Pons (tissue), 1 donor: ENCODE measurements at regions not wholly inside any gene's neighbourhood (a gene's known extent, or its start where the extent isn't known, plus 50 kb on each side); places are given as distances from the start of the nearest gene placed in this dataset.

Source experiments
- DNase-seq: peaks from one replicate; pipeline ENCODE4 v3.0.0-alpha.2; 2016; ENCODE audit warnings: low spot score

DNA sequence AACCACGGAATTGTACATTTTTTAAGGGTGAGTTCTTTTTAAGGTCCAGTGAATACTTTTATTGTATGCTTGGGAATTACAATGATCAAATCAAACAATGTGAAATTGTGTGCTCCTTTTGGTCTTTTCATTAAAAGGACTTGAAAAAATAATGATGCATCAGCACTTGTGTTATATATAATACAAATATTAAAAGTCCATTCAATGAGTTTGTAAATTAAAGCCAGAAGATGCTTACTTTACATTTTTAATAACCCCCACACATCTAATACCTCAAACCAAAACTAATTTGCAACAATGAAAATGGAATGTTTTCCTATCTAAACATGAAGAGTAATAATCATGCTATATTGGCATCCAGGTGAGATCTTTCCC lies 369.8 kb upstream of the LCORL start:
- no peak for DNase-seq

GRCh38 chr4:18390655-18391353 lies 369.2 kb upstream of the LCORL start:
- no peak for DNase-seq

DNA sequence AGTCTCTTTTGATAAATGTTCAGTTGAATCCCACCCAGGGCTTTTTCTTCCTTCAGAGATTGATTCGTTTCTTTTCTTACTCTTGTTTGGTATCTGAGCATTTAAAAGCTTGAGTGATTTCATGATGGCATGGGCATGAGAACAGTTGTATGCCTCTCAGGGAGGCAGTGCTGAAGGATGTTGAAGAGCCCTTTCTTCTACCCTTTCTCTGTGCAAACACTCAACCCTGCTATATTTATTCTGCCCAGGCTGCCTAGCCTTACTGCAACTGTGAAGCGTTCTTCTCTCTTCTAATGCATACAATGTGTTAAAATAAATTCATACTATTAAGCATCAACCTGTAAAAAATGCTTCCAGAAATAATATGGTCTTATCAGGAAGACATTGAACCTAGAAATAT lies 367.6 kb upstream of the LCORL start:
- no peak for DNase-seq

- DNase-seq: no peak
These were observed 366.5 kb upstream of the LCORL start for GRCh38 chr4:18388039-18388438.

- DNase-seq: no peak
These were observed 359.6 kb upstream of the LCORL start for GRCh38 chr4:18381186-18381585.

GRCh38 chr4:18369561-18369960 lies 348.0 kb upstream of the LCORL start:
- no peak for DNase-seq

DNA sequence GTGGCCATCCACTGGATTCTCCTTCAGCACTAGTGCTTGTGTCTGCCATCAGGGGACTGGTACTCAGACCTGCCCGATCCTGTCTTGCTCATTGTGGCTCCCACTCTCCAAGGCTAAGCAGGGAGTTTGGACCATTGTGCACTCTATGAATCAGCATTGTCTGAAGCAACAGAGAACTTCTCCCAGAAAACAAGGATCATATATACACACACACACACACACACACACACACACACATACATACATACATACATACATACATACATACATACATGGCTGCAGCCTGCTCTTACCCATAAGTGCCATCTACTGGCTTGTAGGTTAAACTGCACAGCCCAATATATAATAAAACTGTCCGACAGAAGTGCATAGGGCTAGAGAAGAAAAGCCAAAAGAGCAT lies 345.3 kb upstream of the LCORL start:
- peak; percentile 23 for DNase-seq

GRCh38 chr4:18366136-18366535 lies 344.6 kb upstream of the LCORL start:
- DNase-seq: no peak

DNA sequence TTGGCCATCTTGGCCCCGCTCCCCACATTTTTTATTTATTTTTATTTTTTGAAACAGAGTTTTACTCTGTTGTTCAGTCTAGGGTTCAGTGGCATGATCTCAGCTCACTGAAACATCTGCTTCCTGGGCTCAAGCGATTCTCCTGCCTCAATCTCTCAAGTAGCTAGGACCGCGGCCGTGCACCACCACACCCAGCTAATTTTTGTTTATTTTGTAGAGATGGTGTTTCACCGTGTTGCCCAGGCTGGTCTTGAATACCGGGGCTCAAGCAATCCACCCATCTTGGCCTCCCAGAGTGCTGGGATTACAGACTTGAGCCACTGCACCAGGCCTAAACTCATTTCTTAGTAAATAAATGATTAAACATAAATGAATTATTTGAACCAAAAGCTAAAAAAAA lies 322.0 kb upstream of the LCORL start:
- DNase-seq: no peak

GRCh38 chr4:18342847-18343246 lies 321.3 kb upstream of the LCORL start:
- DNase-seq: no peak

- no peak for DNase-seq
These were observed 300.5 kb upstream of the LCORL start for GRCh38 chr4:18321956-18322530.

- no peak for DNase-seq
These were observed 297.9 kb upstream of the LCORL start for GRCh38 chr4:18319431-18319830.

DNA sequence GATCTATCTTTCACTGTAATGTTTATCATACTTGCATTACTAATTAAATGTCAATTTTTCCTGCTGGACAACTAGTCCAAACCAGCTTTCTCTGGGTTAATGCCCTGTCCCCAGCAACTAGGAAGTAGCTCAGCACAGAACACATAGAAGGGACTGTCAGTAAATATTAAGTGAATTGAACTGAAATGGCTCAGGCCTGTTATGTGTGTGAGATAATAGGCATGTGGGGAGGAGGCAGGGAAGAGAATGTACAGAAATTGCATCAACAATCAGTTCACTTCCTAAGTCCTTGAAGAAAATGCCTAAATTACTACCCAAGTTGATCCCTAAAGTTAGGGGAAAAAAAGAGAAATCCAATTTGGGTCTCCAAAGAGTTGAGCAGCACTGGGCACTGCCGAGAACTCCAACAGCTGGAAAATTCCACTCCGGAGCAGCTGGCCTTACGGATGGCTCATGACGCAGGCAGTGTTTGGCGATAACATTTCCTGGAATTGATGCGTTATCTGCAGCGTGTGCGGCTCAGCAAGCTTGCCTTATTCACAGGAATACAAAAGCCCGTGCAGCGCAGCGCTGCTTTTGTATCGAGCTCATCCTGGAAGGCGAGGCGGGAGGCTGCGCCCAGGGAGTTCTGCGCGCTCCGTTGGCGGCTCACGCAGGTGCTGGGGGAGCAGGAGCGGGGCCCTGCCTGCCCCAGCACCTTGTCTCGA lies 297.3 kb upstream of the LCORL start:
- no peak for DNase-seq

DNA sequence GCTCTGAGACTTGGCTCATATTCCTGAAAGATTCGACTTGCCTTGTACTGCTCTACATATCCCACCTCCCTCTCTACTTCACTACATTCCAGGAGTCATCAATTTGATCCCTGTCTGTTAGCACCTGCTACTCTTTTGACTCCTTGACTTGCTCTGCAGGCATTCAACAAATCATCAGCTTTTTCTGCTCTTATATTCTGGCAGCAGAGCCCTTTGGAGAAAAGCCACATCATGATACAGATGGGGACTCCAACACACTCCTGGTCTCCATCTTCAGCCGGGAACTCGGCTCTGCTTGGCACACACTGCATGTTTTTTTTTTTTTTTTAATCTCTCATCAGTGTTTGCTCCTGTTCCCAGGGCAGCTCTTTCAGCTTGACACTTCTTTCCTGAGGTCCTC lies 293.2 kb upstream of the LCORL start:
- peak; percentile 21 for DNase-seq

DNA sequence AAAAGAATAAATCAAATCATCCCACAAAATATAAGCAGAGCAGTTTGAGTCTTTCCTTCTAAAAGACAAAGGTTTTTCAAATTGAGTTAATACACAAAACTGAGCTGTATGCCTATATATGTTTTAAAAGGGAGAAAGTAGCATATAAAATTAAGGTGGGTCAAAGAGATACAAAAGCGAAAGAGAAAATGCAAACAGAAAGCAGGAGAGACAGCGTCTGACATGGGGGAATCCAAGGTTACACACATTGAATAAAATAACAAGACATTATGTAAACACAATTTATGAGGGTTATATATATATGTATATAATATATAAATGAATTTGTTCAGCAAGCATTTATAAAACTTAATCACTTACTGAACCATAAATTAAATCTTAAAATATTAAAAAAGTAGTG lies 276.1 kb upstream of the LCORL start:
- DNase-seq: no peak

- DNase-seq: no peak
These were observed 274.9 kb upstream of the LCORL start for GRCh38 chr4:18296411-18296810.

DNA sequence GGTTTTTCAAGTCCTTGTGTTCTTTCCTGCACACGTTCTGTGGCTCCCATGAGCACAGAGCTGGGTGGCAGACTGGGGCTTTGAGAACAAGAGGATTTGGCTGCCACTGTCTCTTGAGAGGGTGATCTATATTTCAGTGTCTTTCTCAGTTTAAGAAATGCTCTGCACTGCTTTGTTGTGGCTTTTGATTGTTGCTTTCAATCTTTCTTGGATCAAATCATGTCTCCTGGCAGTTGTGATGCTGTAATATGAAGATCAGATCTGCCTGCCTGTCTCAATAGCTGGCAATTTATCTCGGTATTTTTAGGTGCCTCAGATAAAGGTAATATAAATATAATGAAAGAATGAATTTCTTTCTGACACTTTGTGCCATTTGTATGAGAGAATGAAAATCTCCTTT lies 273.3 kb upstream of the LCORL start:
- DNase-seq: no peak

GRCh38 chr4:18294021-18294420 lies 272.5 kb upstream of the LCORL start:
- DNase-seq: no peak

DNA sequence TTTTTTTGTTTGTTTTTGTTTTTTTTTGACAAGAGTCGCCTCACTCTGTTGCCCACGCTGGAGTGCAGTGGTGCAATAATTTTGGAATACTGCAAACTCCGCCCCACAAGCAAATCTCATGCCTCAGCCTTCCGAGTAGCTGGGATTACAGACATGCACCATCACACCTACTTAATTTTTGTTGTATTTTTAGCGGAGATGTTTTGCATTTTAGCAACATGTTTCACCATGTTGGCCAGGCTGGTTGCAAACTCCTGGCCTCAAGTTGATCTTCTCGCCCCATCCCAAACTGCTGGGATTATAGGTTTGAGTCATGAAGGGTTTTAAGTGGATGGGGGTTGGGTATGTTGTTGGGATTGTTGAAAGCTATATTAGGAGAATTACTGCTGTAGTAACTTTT lies 270.9 kb upstream of the LCORL start:
- DNase-seq: no peak

DNA sequence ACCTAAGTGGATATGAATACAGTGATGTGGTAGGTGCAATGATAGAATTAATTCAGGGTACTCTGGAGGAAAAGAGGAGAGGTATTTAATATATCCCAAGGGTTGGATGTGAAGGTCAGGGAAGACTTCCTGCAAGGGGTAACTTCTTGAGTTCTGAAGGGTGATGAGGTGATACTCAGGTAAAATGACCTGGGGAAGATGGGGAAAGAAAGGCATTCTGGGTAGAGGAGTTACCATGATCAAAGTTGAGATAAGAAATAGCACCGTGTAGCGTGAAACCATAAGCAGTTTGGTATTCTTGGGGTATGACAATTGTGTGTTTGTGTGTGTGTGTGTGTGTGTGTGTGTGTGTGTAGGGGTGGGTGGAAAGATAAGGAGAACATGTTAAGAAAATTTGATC lies 270.4 kb upstream of the LCORL start:
- no peak for DNase-seq

GRCh38 chr4:18291256-18291655 lies 269.7 kb upstream of the LCORL start:
- no peak for DNase-seq

DNA sequence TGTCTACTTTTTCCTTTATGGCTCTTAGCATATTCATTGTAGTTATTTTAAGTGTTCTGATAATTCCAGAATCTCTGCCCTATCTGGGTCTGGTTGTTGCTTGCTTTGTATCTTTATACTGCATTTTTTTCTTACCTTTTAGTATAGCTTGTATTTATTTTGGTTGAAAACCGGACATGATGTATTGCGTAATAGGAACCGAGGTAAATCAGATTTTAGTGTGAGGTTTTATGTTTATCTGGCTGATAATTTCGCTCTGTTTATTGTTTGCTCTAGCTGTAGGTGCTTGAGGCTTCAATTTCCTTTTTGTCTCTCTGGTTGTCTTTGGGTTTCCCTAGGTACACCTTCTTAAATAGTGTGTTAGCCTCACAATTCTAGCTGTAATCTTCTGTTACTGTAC lies 263.8 kb upstream of the LCORL start:
- DNase-seq: no peak

DNA sequence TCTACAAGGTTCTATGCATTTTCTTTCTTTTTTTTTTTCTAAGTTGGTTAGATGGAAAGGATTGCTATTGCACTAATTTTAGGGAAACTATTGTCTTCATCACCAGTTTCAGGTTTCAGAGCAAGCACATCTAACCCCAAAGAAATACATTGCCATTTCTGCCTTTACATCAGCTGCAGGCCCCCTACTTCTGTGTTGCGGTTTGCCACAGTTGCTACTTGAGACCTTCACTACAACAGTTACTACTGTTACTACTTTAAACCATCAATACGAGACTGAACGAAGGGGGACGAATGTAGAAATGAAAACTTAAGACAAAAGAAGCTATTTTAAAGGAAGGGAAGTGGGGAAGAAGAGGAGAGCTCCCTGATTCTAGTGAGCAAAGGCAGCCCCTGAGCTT lies 256.7 kb upstream of the LCORL start:
- no peak for DNase-seq

- DNase-seq: no peak
These were observed 241.3 kb upstream of the LCORL start for GRCh38 chr4:18262832-18263231.
